Hindlimb muscle (tissue), 1 donor: ENCODE measurements at regions not wholly inside any gene's neighbourhood (a gene's known extent, or its start where the extent isn't known, plus 50 kb on each side); places are given as distances from the start of the nearest gene placed in this dataset.

ENCODE experiments used
- DNase-seq: peaks from one replicate; pipeline ENCODE4 v3.0.0-alpha.2; 2013

DNA sequence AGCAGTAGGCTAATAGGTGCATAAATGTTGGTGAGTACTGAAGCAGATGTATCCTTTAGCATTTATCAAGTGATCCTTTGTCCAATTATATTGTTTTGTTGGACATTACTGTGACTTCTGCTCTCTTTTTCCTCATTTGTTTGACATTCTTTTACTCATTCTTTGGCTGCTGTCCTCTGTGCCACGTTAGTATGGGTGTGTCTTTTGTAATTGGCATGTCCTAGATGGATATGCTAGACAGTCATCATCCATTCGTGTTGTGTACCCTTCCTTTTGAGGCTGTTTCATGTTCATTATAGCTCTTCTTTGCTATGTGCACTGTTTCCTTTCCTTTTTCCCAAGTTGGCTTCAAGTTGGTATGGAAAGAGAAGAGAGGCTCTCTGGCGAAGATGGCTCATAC lies 284.7 kb downstream of the CYP26B1 start:
- DNase-seq, result no peak

DNA sequence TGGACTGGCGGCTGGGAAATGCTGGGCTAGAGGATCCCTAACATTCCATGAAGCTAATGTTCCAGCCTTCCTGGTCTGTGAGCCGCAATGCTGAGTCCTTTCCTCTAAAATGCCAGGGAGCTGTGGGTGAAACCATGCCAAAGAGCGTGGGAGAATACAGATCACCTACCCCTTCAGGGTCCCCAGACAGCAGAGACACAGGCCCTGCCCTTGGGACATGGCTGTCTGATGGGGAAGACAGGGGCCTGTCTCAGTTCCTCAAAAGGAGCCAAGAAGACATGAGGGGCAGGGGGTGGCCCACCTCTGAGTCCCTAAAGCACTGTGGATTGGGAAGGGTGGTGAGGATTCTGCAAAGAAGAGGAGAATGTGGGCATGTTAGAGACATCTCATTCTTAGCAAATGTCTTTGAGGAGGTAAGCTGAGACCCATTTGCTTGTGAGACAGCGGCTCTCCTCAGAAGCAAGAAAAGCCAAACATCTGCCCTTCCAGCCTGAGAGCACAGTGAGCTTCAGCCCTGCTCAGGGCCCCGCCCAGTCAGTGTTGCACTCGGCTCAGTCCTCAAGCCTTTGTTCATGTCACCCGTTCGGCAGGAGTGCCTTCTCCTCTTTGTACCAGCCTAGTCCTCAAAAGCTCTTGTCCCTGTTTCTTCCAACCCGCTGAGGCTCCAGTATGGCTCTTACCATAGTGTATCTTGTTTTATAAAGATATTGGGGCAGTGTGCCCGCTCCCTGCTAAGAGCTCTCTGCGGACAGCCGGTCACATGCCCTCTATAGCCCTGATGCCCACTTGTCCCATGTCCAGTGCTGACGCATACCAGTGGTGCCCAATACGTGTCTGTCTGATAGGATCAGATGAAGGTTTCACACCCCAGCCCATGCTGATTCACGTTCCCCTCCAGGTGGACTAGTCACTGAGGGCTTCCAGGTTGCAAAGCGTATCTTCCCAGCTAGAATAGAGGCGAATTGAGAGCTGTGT lies 286.2 kb downstream of the CYP26B1 start:
- no peak for DNase-seq

DNA sequence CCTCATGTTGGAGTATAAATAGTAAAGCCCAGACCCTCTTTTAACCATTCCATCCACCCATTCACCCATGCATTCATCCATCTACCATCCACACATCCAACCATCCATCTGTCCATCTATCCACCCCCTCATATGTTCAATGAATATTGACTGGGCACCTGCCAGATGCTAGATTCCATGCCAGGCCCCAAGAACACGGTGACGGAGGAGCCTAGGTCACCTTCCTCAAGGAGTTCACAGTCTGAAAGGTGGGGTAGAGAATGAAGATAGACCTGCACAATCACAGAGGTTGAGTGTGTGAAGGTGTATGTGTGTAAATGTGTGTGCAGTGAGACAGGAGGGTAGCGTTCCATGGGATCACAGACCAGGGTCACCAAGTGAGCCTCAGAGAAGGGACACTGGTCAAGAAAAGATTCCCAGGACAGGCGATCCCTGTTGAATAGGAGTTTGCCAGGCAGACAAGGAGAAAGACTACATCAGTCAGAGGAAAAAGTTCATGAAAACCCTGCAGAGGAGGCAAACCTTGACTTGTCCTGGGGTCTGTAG lies 287.2 kb downstream of the CYP26B1 start:
- DNase-seq, result no peak

DNA sequence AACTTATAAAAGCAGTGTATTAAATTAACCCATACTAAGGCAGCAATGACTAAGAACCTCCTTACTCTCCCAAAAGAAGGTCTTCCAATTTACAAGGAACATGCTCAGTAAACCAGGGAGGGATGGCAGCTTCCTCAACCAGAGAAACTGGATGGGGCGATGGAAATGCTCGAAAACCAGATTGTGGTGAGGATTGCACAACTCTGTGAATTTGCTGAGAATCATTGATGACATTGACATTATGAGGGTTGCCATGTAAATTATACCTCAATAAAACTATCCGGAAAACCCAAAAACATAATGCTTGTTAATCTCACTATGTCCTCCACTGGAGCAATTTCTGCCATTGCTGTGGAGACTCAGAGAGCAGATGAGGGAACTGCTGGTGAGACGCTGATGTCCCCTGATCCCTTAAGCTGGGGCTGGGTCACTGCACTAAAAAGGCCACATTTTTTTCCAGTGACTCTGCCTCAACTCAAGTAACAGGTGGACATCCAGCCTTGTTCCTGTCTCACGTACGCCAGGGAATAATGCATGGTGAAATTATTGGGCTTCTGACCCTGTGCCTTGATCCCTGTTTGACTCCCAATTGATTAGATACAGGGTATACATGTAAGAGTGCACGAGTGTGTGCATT lies 288.3 kb downstream of the CYP26B1 start:
- no peak for DNase-seq

DNA sequence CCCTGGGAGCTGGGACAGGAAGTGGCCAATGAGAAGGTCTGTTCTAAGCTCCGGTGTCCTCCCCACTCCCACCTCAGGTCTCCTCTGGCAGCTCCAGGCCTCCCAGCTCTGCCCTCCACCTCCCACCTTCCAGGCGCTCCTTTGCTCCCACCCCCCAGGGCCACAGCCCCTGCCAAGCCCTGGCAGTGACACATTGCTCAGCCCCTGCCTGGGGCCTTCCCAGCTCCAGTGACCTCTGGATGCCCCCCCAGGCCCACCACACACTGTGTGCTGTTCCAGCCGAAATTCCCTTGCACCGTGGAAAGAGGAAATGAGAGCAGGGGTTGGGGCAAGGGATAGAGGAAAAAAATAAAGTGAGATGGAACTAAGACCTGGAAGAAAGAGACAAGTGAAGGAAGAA lies 289.6 kb downstream of the CYP26B1 start:
- peak; percentile 56 for DNase-seq

DNA sequence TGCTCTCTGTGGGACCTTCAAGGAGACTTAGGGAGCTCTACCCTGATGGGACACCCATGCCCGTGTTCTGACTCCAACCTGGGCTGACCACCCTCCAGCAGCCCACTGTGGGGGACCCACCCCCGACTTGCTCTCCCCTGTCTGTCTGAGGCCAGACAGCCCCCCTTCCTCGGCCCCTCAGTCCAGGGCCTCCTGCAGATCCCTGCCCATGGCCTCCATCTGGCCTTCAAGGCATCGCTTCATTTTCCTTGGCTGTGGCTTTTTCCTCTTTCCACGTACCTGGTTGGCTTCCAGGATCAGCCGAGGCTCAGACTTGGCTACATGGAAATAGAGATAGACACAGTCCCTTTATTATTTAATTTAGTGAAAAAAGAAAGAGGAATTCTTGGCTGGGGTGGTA lies 290.0 kb downstream of the CYP26B1 start:
- peak; percentile 57 for DNase-seq

DNA sequence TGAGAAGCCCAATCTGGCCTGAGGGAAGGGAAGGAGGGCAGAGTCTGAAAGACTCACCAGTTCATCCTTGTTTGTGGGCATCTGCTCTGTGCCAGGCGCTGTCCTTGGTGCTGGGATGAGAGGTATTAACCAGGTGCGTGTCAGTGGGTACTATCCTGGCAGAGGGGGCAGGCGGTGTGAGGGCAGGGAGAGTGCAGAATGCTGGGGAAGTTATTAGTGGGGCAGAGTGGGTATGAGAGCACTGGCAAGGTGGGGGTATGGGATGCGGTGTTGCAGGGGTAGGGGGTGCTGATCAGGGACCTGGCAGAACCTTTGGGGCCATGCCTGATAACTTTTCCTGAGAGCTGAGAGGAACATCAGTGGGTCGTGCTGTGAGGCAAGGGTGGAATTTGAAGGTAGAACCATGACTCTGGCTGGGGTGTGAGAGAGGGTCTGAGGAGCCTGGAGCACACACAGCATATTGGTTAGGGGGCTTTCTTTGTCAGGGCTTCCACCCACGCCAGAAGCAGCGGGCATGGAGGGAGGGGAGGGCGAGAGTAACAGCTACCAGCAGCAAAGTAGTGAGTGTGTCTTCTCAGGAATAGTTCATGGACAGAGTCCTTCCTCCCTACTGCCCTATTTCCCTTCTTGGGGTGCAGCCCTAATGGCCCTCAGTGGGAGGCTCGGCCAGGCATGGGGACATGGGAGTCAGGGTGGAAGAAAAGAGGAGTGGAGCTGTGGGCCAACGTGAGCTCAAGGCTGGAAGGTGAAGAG lies 290.7 kb downstream of the CYP26B1 start:
- no peak for DNase-seq

DNA sequence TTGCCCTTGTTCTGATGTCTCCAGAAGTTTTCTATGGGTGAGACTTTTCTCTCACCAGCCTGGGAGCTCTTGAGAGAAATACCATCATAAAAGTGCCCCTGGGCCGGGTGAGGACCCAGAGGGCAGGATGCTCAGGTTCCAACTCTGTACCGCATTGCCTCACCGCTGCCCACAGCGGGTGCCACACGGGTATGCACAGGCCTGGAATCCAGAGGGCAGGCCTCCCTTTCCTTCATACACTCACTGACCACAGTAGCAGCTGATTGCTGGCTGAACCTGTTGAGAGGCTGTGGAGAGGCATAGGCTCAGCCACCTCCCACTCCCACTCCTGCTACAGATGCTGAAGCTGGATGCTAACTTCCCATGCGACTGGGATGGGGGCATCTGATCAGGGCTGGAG lies 293.8 kb downstream of the CYP26B1 start:
- DNase-seq, result no peak

DNA sequence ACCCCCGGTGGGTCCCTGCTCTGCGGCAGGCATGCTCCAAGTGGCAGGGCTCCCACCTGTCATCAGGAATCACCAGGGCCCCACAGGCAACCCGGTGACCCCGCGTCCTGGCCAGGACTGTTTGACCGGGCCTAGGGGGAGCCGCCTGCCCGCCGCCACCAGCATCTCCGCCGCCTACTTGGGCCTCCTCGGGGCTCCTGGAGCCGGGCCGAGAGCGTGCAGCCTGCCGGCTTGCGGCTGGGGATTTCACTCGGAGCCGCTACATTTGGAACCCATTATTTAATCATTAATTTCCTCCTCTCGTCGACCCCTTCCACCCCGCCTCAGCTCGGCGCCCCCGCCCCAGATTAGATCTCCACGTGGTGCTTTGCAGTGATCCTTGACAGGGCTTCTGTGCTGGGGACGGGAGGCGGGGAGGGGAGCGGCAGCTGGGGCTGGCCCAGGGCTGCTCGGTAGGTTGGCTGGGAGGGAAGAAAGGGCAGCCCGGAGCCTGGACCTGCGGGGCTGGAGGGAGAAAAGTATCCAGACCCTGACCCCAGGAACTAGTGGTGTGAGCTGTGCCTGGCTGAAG lies 295.4 kb downstream of the CYP26B1 start:
- DNase-seq, result peak; percentile 69

DNA sequence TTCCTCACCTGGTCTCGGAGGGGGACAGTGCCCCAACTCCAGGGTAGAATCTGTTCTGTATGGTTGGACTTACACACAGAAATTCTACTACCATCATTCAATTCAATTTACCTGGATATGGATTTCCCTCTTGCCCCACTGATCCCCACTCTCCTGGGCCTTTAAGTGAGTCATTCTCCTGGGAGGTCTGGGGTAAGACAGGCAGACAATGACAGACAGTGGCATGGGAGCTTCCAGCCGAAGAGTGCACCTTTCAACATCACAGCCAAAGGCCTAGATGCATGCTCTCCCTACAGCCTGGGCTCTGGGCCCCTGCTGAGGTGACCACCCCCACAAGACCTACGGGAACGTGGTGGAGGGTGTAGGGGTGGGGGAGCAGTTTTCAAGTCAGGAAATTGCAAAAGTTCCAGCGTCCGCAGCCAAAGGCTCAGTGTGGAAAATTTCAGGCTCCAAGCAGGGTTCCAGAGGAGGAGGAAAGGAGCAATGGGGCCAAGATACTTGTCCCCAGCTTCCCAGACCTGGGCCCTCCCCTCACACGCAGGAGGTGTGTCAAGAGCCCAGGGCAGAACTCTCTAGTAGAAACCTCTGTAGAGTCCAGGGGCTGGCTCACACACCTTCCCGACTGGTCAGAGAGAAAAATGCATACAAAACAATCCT lies 296.4 kb downstream of the CYP26B1 start:
- DNase-seq, result peak; percentile 64

DNA sequence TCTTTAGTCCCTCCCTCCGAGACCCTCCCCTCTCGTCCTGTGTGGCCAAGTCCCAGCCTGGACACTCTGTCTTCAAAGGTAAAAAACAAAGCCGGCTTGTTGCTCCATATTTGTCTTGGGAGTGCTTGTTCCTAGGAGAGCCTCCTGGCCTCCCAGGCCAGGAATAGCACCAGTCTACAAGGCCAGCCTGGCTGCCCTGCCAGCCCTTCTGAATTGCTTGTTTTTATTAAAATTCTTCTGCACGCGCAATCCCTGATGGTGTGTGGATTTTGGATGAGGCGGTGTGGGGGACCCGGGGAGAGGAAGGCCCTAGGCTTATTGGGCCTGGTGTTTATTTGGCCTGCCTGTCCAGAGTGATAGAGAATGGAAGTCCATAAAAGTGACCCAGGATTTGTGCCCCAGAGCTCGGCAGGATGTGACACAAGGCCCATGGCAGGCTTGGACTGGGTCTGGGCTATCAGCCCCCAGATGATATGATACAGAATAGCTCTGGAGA lies 297.3 kb downstream of the CYP26B1 start:
- DNase-seq, result no peak

DNA sequence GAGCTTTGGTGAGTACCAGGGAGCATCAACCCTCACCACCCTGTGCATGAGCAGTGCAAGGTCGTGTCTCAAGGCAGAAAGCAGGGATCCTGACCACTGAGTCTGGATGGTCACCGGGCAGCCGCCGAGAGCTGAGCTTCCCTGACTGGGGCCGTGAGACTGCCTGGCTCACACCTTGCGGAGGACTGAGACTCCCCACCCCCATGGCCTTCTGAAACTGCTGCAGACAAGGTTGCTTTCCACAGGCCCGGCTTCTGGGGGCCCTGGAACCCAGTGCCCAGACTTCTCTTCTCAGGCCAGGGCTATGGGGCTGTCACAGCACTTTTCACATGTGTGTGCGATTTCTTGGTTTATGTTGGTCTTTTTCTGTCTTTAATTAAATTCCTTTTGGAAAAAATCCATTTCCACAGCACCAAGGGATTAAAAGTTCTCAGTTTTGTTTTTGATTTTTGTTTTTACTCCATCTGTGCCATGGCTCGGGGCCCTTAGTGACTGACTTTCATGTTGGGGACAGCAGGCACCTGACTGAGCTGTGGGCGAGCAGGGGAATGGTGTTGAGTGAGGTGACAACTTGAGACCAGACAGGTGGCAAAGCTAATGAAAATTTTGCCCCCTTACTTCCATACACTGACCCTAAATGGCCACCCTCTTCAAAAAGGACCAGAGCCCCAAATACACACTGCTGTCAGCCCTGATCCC lies 297.9 kb downstream of the CYP26B1 start:
- no peak for DNase-seq

DNA sequence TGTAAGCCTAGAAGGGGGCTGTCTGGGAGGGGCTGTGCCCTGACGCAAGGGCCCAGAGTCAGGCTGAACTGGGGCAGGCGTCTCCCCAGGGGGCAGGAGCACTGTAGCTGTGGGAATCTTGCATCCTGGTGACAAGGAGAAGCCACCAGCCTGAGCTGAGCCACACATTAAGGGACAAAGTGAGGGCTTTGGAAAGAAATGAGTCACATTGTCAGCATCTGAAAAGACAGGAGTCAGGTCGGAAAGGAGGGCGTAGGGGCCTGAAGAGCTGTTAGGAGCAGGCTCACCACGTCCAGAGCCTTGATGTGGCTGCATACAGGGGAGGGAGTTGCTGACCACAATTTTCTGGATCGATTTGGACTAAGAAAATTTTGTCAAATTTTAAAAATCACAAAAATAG lies 298.6 kb downstream of the CYP26B1 start:
- no peak for DNase-seq

DNA sequence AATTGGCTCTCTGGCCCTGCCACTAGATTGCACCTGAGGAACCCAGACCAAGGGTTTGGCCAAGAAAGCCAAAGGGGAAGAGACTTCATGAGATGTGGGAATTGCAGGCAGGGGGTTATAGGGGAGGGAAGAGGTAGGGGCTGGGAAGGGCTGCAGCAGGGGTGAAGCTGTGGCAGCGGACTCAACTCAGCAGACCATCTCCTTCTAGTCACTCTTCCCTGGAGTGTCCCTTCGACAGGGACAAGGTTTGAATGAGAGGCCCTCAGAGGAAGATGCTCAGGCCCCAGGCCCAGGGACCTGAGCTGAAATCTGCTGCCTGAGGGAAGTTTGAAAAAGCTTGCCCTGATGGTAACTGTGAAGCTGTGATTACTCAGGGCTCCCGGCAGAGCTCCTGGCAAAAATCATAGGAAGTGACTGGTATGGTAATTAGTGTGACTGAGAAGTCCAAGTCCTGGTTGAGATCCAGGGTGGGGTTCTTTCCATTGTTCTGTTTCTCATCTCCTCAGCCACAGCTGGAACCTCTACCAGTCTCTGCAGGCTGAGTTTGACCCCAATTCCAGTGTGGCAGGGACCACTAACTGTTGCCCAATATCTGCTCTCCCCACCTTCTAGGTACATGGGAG lies 300.9 kb downstream of the CYP26B1 start:
- no peak for DNase-seq

DNA sequence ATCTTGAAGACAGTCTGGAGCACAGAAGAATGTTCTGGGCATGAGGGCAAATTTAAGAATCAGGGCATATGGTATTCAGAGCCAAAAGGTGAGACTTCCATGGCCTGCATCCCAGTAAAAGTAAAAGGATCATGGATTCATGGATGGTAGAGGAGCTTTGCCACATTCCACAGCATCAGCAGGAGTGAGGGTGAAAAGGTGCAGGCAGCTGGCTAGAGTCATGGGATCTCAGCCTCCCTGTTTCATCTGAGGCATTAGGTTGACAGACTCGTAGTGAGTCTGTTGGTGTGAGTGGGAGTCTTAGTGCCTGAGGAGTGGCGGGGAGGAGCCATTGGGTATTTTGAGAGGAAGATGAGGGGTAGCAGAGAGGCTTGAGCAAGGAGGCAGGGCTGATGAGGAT lies 301.6 kb downstream of the CYP26B1 start:
- no peak for DNase-seq

DNA sequence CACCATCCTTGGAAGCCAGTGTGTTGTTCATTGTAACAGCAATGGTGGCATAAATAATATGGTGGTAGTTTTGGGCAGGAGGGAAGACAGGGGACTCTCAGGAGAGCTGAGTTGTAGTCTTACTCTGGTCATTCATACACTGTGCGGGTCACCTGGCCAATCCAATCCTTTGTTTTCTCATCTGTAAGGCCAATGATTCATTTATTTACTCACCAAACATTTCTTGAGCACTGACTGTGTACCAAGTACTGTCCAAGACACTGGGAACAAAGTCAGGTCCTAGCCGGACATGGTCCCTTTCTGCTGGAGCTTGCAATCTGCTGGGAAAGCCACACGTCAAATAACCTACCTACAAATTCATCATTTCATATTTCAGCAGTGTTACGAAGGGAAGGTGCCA lies 302.7 kb downstream of the CYP26B1 start:
- DNase-seq, result no peak

DNA sequence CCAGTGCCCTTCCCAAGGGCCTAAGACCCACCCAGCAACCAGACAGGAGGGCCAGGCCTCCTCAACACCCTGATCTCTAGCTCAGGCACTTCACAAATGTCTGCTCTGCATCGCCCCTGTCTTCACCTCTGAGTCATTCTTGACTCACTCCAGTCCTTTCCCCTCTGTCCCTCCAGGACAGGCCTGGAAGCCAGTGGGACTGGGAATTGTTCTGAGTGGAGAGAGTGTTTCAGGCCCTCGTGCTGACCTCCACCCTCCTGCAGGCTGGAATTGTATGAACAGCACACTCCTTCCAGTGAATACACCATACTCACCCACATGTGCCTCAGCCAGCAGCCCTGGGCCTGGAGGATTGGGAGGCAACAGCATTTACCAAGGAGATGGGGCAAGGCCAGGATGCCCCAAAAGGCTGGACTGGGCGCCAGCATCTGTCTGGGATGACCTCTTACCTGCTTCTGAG lies 304.2 kb downstream of the CYP26B1 start:
- no peak for DNase-seq

DNA sequence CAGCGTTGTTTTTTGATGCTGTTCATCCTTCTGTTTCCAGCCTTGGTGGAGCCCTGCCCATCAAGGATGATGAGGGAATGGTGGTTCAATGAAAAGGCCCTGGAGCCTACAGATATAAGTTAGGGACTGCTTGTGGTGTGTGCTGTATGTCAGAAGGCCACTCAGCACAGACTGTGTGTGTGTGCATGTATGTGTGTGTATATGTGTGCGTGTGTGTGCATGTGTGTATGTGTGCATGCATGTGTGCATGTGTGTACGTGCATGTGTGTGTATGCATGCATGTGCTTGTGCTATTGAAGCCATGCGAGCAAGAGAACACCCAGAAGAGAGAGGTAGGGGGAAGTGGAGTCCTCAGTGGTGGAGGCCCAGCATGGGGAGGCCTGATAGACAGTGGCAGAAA lies 304.9 kb downstream of the CYP26B1 start:
- no peak for DNase-seq

DNA sequence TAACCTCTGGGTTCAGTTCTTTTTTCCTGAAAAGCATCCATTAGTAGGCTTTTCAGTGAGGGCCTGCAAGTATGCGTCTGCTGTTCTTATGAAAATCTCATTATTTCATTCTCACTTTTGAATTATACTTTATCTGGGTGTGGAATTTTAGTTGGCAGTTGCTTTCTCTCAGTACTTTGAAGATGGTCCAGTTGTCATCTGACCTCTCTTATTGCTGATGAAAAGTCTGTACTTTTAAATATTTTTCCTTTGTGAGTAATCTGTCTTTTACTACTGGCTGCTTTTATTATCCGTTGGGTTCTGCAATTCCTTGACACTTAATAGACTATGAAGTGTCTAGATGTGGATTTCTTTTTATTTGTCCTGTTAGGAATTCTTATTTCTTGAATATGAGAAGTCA lies 307.8 kb downstream of the CYP26B1 start:
- DNase-seq, result no peak

DNA sequence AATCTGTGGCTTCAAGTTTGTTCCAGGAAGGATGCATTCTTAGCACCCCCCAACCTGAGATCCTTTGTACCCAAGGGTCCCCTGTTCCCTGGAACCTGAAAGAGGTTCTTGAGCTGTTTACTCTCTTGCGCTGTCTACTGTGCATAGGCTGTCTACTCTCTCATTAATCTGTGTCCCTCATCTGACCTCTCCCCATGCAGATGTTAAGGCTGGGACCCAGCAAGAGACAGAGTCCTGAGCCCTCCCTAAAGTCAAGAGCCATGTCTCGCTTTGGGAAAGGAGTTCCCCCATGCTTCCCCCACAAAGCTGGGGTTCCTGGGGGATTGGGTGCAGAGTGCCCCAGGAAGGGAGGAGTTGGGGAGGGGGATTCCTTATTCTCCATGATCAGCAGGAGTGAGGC lies 312.9 kb downstream of the CYP26B1 start:
- peak; percentile 45 for DNase-seq
